Calu3 (cell line): ENCODE measurements at regions not wholly inside any gene's neighbourhood (a gene's known extent, or its start where the extent isn't known, plus 50 kb on each side); places are given as distances from the start of the nearest gene placed in this dataset.

ENCODE experiments used
- BruUV-seq: library from RNA; stranded (reverse); fragments of 400-500 nt; replicated peaks from 2 replicates; lab custom pipeline; 2021; lab: Mats Ljungman, UMichigan
- CTCF ChIA-PET: fragments of 300-600 bp; sonication (Branson Sonifier 250); formaldehyde crosslinking; loops from one replicate; lab custom pipeline; 2022; ENCODE audit warnings: antibody characterized with exemption; lab: Charles Lee
- DNase-seq: peaks from one replicate; pipeline ENCODE4 v3.0.0; 2022
- H3K27ac Mint-ChIP-seq: one replicate; pipeline ENCODE4 v1.8.0; 2022; ENCODE audit warnings: mixed read lengths; ENCODE audit not compliant: unreplicated experiment
- H3K27me3 Mint-ChIP-seq: one replicate; pipeline ENCODE4 v1.8.0; 2022; ENCODE audit warnings: mixed read lengths; ENCODE audit not compliant: unreplicated experiment
- H3K36me3 Mint-ChIP-seq: one replicate; pipeline ENCODE4 v1.8.0; 2022; ENCODE audit warnings: mild to moderate bottlenecking, moderate library complexity, mixed read lengths; ENCODE audit not compliant: insufficient read depth, unreplicated experiment
- H3K4me1 Mint-ChIP-seq: one replicate; pipeline ENCODE4 v1.8.0; 2022; ENCODE audit warnings: mild to moderate bottlenecking, low read depth, mixed read lengths; ENCODE audit not compliant: unreplicated experiment
- H3K4me3 Mint-ChIP-seq: one replicate; pipeline ENCODE4 v1.8.0; 2022; ENCODE audit warnings: mild to moderate bottlenecking, low read depth, moderate library complexity, mixed read lengths; ENCODE audit not compliant: unreplicated experiment
- H3K9me3 Mint-ChIP-seq: one replicate; pipeline ENCODE4 v1.8.0; 2022; ENCODE audit warnings: low read depth, mixed read lengths; ENCODE audit not compliant: unreplicated experiment
- intact Hi-C: fragments of 100-400 bp; cut with micrococcal nuclease; formaldehyde crosslinking; loops from one replicate; pipeline ENCODE4 v1.10.0; 2022; ENCODE audit not compliant: unreplicated experiment
- TF ChIP-seq, protein P1 (sequence below): fragments of 200-600 bp; IDR thresholded peaks from one replicate; pipeline ENCODE4 v1.8.0; 2022; ENCODE audit warnings: antibody characterized with exemption; ENCODE audit not compliant: unreplicated experiment

- H3K4me1 Mint-ChIP-seq, result no peaks in the 10 kb centered on the region
- H3K9me3 Mint-ChIP-seq, result no peaks in the 10 kb centered on the region
- H3K27ac Mint-ChIP-seq, result no peak overlapping the region
- intact Hi-C loops, result no loop called here
- CTCF ChIA-PET, result no interaction called here
- TF ChIP-seq, protein P1, sequence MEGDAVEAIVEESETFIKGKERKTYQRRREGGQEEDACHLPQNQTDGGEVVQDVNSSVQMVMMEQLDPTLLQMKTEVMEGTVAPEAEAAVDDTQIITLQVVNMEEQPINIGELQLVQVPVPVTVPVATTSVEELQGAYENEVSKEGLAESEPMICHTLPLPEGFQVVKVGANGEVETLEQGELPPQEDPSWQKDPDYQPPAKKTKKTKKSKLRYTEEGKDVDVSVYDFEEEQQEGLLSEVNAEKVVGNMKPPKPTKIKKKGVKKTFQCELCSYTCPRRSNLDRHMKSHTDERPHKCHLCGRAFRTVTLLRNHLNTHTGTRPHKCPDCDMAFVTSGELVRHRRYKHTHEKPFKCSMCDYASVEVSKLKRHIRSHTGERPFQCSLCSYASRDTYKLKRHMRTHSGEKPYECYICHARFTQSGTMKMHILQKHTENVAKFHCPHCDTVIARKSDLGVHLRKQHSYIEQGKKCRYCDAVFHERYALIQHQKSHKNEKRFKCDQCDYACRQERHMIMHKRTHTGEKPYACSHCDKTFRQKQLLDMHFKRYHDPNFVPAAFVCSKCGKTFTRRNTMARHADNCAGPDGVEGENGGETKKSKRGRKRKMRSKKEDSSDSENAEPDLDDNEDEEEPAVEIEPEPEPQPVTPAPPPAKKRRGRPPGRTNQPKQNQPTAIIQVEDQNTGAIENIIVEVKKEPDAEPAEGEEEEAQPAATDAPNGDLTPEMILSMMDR, result no peak
- BruUV-seq, result no TSS peak
- no peaks in the 10 kb centered on the region for H3K36me3 Mint-ChIP-seq
- no peak for DNase-seq
- H3K4me3 Mint-ChIP-seq, result no peak overlapping the region
- H3K27me3 Mint-ChIP-seq, result no peaks in the 10 kb centered on the region
These were observed 326.7 kb downstream of the BRD1 start for GRCh38 chr22:49500942-49501395.

DNA sequence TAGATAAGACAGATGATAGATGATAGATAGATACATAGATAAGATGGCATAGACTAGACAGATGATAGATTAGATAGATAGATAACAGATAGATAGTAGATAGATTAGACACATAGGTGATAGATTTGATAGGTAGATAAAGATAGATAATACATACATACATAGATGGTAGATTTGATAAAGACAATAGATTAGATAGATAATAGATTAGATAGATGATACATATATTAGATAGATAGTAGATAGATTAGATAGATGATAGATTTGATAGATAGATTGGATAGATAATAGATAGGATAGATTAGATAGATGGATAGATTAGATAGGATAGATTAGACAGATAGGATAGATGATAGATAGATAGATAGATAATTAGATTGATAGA, 327.6 kb downstream of the BRD1 start:
- CTCF ChIA-PET, result no interaction called here
- Mint-ChIP-seq H3K4me1 (no peaks in the 10 kb centered on the region), H3K4me3 (no peak overlapping the region), H3K9me3 (no peaks in the 10 kb centered on the region), H3K27ac (no peak overlapping the region), H3K27me3 (no peaks in the 10 kb centered on the region), H3K36me3 (no peaks in the 10 kb centered on the region)
- no TSS peak for BruUV-seq
- DNase-seq, result no peak
- TF ChIP-seq, protein P1, result no peak
- intact Hi-C loops, result no loop called here

DNA sequence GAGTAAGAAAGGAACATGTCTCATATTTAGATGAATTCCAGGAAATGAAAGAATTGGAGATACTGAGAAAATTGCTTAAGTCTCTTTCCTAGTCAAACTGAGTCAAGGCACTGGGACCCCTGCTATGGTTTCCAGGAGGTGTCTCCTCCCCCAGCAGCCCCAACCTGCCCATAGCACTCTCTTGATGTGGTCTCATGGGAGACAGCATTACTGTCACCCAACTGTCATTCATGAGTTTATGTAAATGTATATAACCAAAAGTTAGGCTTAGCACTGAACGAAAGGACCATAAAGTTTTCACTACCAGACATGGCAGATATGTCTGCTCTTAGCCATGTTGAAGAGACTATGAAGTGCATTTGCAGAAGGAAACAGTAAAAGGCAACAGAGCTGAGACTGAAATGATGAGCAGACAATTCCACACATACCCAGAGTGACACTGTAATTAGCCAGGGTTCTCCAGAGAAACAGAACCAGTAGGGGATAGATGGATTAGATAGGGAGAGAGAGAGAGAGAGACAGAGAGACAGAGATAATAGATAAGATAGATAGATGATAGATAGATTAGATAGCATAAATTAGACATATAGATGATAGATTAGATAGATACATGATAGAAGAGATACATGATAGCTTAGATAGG, 328.1 kb downstream of the BRD1 start:
- H3K27ac Mint-ChIP-seq, result no peak overlapping the region
- no TSS peak for BruUV-seq
- intact Hi-C loops, result no loop called here
- TF ChIP-seq, protein P1, result no peak
- DNase-seq, result no peak
- CTCF ChIA-PET, result no interaction called here
- H3K4me3 Mint-ChIP-seq, result no peak overlapping the region
- H3K27me3 Mint-ChIP-seq, result no peaks in the 10 kb centered on the region
- H3K36me3 Mint-ChIP-seq, result no peaks in the 10 kb centered on the region
- H3K9me3 Mint-ChIP-seq, result no peaks in the 10 kb centered on the region
- H3K4me1 Mint-ChIP-seq, result no peaks in the 10 kb centered on the region

DNA sequence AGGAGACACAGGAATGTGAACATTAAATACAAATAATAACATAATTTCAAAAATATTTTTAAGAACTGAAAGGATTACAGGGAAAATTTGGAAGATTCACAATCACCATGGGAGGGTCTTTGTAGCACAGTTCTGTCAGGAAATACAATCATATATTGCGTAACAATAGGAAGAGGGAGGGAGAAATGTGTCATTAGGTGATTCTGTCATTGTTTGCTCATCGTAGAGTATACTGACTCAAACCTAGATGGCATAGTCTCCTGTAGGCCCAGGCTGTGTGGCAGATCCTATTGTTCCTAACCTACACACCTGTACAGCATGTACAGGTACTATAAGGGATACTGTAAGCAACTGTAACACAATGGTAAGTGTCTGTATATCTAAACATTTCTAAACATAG, 330.4 kb downstream of the BRD1 start:
- H3K27me3 Mint-ChIP-seq, result no peaks in the 10 kb centered on the region
- no peak for DNase-seq
- TF ChIP-seq, protein P1, result no peak
- H3K4me1 Mint-ChIP-seq, result no peaks in the 10 kb centered on the region
- no peak overlapping the region for H3K27ac Mint-ChIP-seq
- no peaks in the 10 kb centered on the region for H3K36me3 Mint-ChIP-seq
- CTCF ChIA-PET, result no interaction called here
- no peak overlapping the region for H3K4me3 Mint-ChIP-seq
- intact Hi-C loops, result no loop called here
- BruUV-seq, result no TSS peak
- no peaks in the 10 kb centered on the region for H3K9me3 Mint-ChIP-seq
